HCT116 (cell line): ENCODE measurements at regions not wholly inside any gene's neighbourhood (a gene's known extent, or its start where the extent isn't known, plus 50 kb on each side); places are given as distances from the start of the nearest gene placed in this dataset.

ENCODE experiments used
- ATAC-seq: fragments of 200-7000 bp; cut with Tn5 transposase; 2 replicates; pipeline ENCODE4 v1.9.1; 2020; ENCODE audit warnings: mild to moderate bottlenecking, moderate library complexity
- BruUV-seq: library from RNA; stranded (reverse); fragments of 400-500 nt; replicated peaks from 2 replicates; lab custom pipeline; 2021; lab: Mats Ljungman, UMichigan
- CTCF ChIA-PET: fragments of 300-600 bp; sonication (Branson Sonifier 250); formaldehyde crosslinking; loops from one replicate; lab custom pipeline; 2021; ENCODE audit warnings: antibody characterized with exemption; lab: Charles Lee
- POLR2A ChIA-PET: fragments of 300-600, 350-600 bp; sonication (Branson Sonifier 250); formaldehyde crosslinking; loops from one replicate; lab custom pipeline; 2021; ENCODE audit warnings: antibody characterized with exemption; lab: Charles Lee
- RAD21 ChIA-PET, 2 experiments: fragments of 300-600 bp; sonication (Branson Sonifier 250); formaldehyde crosslinking; loops; one replicate each; lab custom pipeline; 2023; ENCODE audit warnings: low total read pairs in 2 of 2; ENCODE audit not compliant: uncharacterized antibody in 2 of 2, unreplicated experiment in 2 of 2, low non-redundant PET in 1 of 2; lab: Charles Lee
- DNase-seq: peaks from one replicate; pipeline ENCODE4 v3.0.0-alpha.2; 2010; ENCODE audit warnings: low read depth, low spot score
- H2AFZ ChIP-seq: fragments of 200-600 bp; shearing (Covaris generic), sonication (generic); 2 replicates; pipeline ENCODE4 v1.6.1; 2017; ENCODE audit warnings: low read depth, mixed run types, mixed read lengths, antibody characterized with exemption, low read length; ENCODE audit not compliant: poor library complexity, severe bottlenecking
- H3K27ac ChIP-seq: 2 replicates; pipeline ENCODE4 v1.5.1; 2012; ENCODE audit warnings: low read depth, low read length
- H3K27me3 ChIP-seq: fragments of 200-600 bp; sonication (generic); 2 replicates; pipeline ENCODE4 v1.6.1; 2016; ENCODE audit warnings: mixed run types, low read length, mixed read lengths; ENCODE audit not compliant: insufficient read depth
- H3K36me3 ChIP-seq, 2 experiments: fragments of 200-500 bp in 1 of 2; fragments of 200-600 bp in 1 of 2; sonication (Bioruptor generic) in 1 of 2; sonication (generic) in 1 of 2; 2 replicates each; pipeline versions ENCODE4 v1.5.1 to v1.6.1; 2014 to 2016; ENCODE audit warnings: low read length in 2 of 2, inconsistent platforms in 1 of 2, mixed read lengths in 1 of 2, mixed run types in 1 of 2; ENCODE audit not compliant: insufficient read depth in 2 of 2, control insufficient read depth in 1 of 2
- H3K4me1 ChIP-seq, 2 experiments: fragments of 200-600 bp in 1 of 2; sonication (generic) in 1 of 2; 2 replicates each; pipeline versions ENCODE4 v1.5.1 to v1.6.1; 2012 to 2017; ENCODE audit warnings: low read length in 2 of 2, inconsistent platforms in 1 of 2, mild to moderate bottlenecking in 1 of 2, mixed read lengths in 1 of 2, mixed run types in 1 of 2, moderate library complexity in 1 of 2; ENCODE audit not compliant: insufficient read depth in 2 of 2, control insufficient read depth in 1 of 2
- H3K4me2 ChIP-seq: fragments of 200-600 bp; sonication (generic); 2 replicates; pipeline ENCODE4 v1.6.1; 2017; ENCODE audit warnings: mixed run types, low read length, mixed read lengths
- H3K4me3 ChIP-seq, 2 experiments: fragments of 200-600 bp in 1 of 2; sonication (generic) in 1 of 2; replicated peaks in 1 of 2; 2 replicates each; pipeline ENCODE4 v1.5.1; 2011 to 2016; ENCODE audit warnings: low read length in 2 of 2, control low read depth in 1 of 2, low read depth in 1 of 2, mild to moderate bottlenecking in 1 of 2, mixed read lengths in 1 of 2, mixed run types in 1 of 2
- H3K79me2 ChIP-seq: fragments of 200-600 bp; sonication (generic); 2 replicates; pipeline ENCODE4 v1.6.1; 2017; ENCODE audit warnings: mild to moderate bottlenecking, mixed run types, low read length, moderate library complexity, mixed read lengths; ENCODE audit not compliant: insufficient read depth
- H3K9ac ChIP-seq: fragments of 200-600 bp; sonication (generic); 2 replicates; pipeline ENCODE4 v1.6.1; 2016; ENCODE audit warnings: low read length, mixed read lengths
- H3K9me2 ChIP-seq: fragments of 200-600 bp; sonication (generic), shearing (Covaris generic); 2 replicates; pipeline ENCODE4 v1.6.1; 2017; ENCODE audit warnings: mixed run types, mild to moderate bottlenecking, moderate library complexity; ENCODE audit not compliant: insufficient read depth
- H3K9me3 ChIP-seq, 2 experiments: fragments of 200-500 bp in 1 of 2; fragments of 200-600 bp in 1 of 2; sonication (Bioruptor generic) in 1 of 2; sonication (generic) in 1 of 2; 2 replicates each; pipeline ENCODE4 v1.6.1; 2014 to 2017; ENCODE audit warnings: low read length in 2 of 2, mixed read lengths in 2 of 2, inconsistent platforms in 1 of 2, low read depth in 1 of 2, mild to moderate bottlenecking in 1 of 2, mixed run types in 1 of 2, moderate library complexity in 1 of 2; ENCODE audit not compliant: control insufficient read depth in 1 of 2, insufficient read depth in 1 of 2
- H4K20me1 ChIP-seq: fragments of 200-600 bp; sonication (generic), shearing (Covaris generic); 2 replicates; pipeline ENCODE4 v1.6.1; 2017; ENCODE audit warnings: mixed run types, mild to moderate bottlenecking, moderate library complexity; ENCODE audit not compliant: insufficient read depth
- CBX3 ChIP-seq: IDR thresholded peaks from 2 replicates; pipeline ENCODE4 v1.6.1; 2012; ENCODE audit warnings: low read depth
- CEBPB ChIP-seq: IDR thresholded peaks from 2 replicates; pipeline ENCODE4 v1.6.1; 2012; ENCODE audit warnings: low read depth
- ELF1 ChIP-seq: IDR thresholded peaks from 2 replicates; pipeline ENCODE4 v1.6.1; 2012; ENCODE audit warnings: low read depth, borderline replicate concordance
- EZH2phosphoT487 ChIP-seq: fragments of 200-600 bp; IDR thresholded peaks from 2 replicates; pipeline ENCODE4 v1.6.1; 2018; ENCODE audit warnings: antibody characterized with exemption, borderline replicate concordance
- FOSL1 ChIP-seq: IDR thresholded peaks from 2 replicates; pipeline ENCODE4 v1.6.1; 2012; ENCODE audit warnings: low read depth
- JUND ChIP-seq: IDR thresholded peaks from 2 replicates; pipeline ENCODE4 v1.6.1; 2012
- POLR2AphosphoS5 ChIP-seq: IDR thresholded peaks from 2 replicates; pipeline ENCODE4 v1.6.1; 2011; ENCODE audit warnings: mild to moderate bottlenecking, low read depth, low read length, moderate library complexity
- RAD21 ChIP-seq: IDR thresholded peaks from 2 replicates; pipeline ENCODE4 v1.6.1; 2012; ENCODE audit warnings: low read depth, mild to moderate bottlenecking
- SIN3A ChIP-seq: IDR thresholded peaks from 2 replicates; pipeline ENCODE4 v1.6.1; 2012; ENCODE audit warnings: low read depth
- SP1 ChIP-seq: IDR thresholded peaks from 2 replicates; pipeline ENCODE4 v1.6.1; 2012; ENCODE audit warnings: low read depth
- TCF7L2 ChIP-seq: IDR thresholded peaks from 2 replicates; pipeline ENCODE4 v1.7.0; 2011; ENCODE audit warnings: borderline replicate concordance, inconsistent platforms; ENCODE audit not compliant: insufficient read depth, insufficient read length; ENCODE audit errors: extremely low read depth
- YY1 ChIP-seq: IDR thresholded peaks from 2 replicates; pipeline ENCODE4 v1.6.1; 2011; ENCODE audit warnings: low read length, low read depth, moderate library complexity, mild to moderate bottlenecking; ENCODE audit not compliant: insufficient replicate concordance; ENCODE audit errors: extremely low read depth
- ZFX ChIP-seq: fragments of 450-650 bp; IDR thresholded peaks from 2 replicates; pipeline ENCODE4 v1.6.1; 2017
- intact Hi-C: fragments of 100-400 bp; cut with micrococcal nuclease; formaldehyde crosslinking; loops from 2 replicates; pipeline ENCODE4 v1.10.0; 2022
- TF ChIP-seq, protein P1 (sequence below), 3 experiments: fragments of 200-600 bp in 1 of 3; sonication (generic) in 1 of 3; IDR thresholded peaks in 2 of 3; conservative IDR thresholded peaks in 1 of 3; 2 replicates each; pipeline ENCODE4 v1.5.1; 2012 to 2017; ENCODE audit warnings: low read depth in 2 of 3, low read length in 2 of 3, antibody characterized with exemption in 1 of 3, borderline replicate concordance in 1 of 3, control low read depth in 1 of 3, mild to moderate bottlenecking in 1 of 3, mixed read lengths in 1 of 3, mixed run types in 1 of 3, moderate library complexity in 1 of 3; ENCODE audit not compliant: insufficient read depth in 1 of 3
- TF ChIP-seq, protein P2 (sequence below): IDR thresholded peaks from 2 replicates; pipeline ENCODE4 v1.6.1; 2012; ENCODE audit warnings: low read depth

DNA sequence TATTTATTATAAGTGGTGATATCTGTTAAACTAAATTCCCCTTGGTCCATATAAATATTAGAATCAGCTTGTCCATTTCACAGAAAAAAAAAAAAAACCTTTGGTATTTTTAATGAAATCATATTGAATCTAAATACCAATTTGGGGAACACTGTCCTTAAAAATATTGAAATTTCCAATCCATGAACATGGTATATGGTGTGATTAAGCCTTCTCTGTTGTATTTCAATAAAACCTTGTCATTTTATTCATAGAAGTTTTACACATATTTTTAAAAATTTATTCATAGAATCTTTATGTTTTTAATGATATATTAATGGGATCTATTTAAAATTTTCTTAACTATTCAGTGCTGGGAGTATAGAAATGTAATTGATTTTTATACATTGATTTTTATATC is 135.3 kb downstream of the CEP120 start:
- no peak overlapping the region for H3K4me3 ChIP-seq
- TF ChIP-seq, protein P1, sequence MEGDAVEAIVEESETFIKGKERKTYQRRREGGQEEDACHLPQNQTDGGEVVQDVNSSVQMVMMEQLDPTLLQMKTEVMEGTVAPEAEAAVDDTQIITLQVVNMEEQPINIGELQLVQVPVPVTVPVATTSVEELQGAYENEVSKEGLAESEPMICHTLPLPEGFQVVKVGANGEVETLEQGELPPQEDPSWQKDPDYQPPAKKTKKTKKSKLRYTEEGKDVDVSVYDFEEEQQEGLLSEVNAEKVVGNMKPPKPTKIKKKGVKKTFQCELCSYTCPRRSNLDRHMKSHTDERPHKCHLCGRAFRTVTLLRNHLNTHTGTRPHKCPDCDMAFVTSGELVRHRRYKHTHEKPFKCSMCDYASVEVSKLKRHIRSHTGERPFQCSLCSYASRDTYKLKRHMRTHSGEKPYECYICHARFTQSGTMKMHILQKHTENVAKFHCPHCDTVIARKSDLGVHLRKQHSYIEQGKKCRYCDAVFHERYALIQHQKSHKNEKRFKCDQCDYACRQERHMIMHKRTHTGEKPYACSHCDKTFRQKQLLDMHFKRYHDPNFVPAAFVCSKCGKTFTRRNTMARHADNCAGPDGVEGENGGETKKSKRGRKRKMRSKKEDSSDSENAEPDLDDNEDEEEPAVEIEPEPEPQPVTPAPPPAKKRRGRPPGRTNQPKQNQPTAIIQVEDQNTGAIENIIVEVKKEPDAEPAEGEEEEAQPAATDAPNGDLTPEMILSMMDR (IDR thresholded peaks at IDR 0.05 in 2 of 3, conservative IDR thresholded peaks at IDR 0.05 in 1 of 3; ENCODE audit: borderline replicate concordance in 1 of 3, insufficient read depth in 1 of 3, low read depth in 2 of 3, low read length in 2 of 3), result no peak
- TF ChIP-seq EZH2phosphoT487 (no peak), CEBPB (no peak)
- H3K9me2 ChIP-seq, result no peaks in the 10 kb centered on the region
- CTCF ChIA-PET, result no interaction called here
- POLR2A ChIA-PET, result no interaction called here
- BruUV-seq, result no TSS peak
- H3K9ac ChIP-seq, result no peak overlapping the region
- no peak overlapping the region for H3K4me2 ChIP-seq
- RAD21 ChIA-PET, result no interaction called here
- no peaks in the 10 kb centered on the region for H3K9me3 ChIP-seq
- no peaks in the 10 kb centered on the region for H3K36me3 ChIP-seq
- no peaks in the 10 kb centered on the region for H3K27me3 ChIP-seq
- no peak for DNase-seq
- H3K27ac ChIP-seq, result no peak overlapping the region
- no peak for ATAC-seq
- no peak overlapping the region for H2AFZ ChIP-seq
- no peaks in the 10 kb centered on the region for H3K4me1 ChIP-seq
- intact Hi-C loops, result no loop called here
- no peaks in the 10 kb centered on the region for H4K20me1 ChIP-seq
- H3K79me2 ChIP-seq, result no peaks in the 10 kb centered on the region

DNA sequence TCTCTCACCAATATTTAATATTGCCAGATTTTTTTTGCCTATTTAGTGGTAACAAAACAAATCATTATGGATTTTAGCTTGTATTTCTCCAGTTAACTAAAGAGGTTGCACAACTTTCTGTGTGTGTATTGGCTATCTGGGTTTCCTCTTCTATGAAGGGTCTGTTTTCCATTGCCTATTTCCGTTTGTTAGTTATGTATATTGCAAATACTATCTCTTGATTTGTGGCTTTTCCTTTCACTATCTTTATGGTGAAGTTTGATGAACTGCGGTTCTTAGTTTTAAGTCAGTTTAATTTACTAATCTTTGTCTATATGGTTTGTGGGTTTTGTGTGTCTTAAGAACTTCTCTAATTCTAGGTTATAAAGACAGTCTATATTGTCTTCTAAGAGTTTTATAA is 136.3 kb downstream of the CEP120 start:
- Histone ChIP-seq H4K20me1 (no peaks in the 10 kb centered on the region), H3K27ac (no peak overlapping the region), H2AFZ (no peak overlapping the region), H3K9me2 (no peaks in the 10 kb centered on the region), H3K27me3 (no peaks in the 10 kb centered on the region), H3K36me3 (no peaks in the 10 kb centered on the region), H3K9me3 (no peaks in the 10 kb centered on the region), H3K79me2 (no peaks in the 10 kb centered on the region), H3K9ac (no peak overlapping the region), H3K4me2 (no peak overlapping the region), H3K4me3 (no peak overlapping the region), H3K4me1 (no peaks in the 10 kb centered on the region)
- RAD21 ChIA-PET, result no interaction called here
- intact Hi-C loops, result no loop called here
- BruUV-seq, result no TSS peak
- CTCF ChIA-PET, result no interaction called here
- POLR2A ChIA-PET, result no interaction called here
- TF ChIP-seq SIN3A (no peak), POLR2AphosphoS5 (no peak), JUND (no peak), YY1 (no peak), TCF7L2 (no peak), SP1 (no peak), ELF1 (no peak), EZH2phosphoT487 (no peak), CBX3 (no peak), ZFX (no peak), RAD21 (no peak), FOSL1 (no peak)
- TF ChIP-seq, protein P2, sequence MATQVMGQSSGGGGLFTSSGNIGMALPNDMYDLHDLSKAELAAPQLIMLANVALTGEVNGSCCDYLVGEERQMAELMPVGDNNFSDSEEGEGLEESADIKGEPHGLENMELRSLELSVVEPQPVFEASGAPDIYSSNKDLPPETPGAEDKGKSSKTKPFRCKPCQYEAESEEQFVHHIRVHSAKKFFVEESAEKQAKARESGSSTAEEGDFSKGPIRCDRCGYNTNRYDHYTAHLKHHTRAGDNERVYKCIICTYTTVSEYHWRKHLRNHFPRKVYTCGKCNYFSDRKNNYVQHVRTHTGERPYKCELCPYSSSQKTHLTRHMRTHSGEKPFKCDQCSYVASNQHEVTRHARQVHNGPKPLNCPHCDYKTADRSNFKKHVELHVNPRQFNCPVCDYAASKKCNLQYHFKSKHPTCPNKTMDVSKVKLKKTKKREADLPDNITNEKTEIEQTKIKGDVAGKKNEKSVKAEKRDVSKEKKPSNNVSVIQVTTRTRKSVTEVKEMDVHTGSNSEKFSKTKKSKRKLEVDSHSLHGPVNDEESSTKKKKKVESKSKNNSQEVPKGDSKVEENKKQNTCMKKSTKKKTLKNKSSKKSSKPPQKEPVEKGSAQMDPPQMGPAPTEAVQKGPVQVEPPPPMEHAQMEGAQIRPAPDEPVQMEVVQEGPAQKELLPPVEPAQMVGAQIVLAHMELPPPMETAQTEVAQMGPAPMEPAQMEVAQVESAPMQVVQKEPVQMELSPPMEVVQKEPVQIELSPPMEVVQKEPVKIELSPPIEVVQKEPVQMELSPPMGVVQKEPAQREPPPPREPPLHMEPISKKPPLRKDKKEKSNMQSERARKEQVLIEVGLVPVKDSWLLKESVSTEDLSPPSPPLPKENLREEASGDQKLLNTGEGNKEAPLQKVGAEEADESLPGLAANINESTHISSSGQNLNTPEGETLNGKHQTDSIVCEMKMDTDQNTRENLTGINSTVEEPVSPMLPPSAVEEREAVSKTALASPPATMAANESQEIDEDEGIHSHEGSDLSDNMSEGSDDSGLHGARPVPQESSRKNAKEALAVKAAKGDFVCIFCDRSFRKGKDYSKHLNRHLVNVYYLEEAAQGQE, result no peak
- DNase-seq (no peak), ATAC-seq (no peak)
